Thoracic aorta (tissue), 2 donors: ENCODE measurements at regions not wholly inside any gene's neighbourhood (a gene's known extent, or its start where the extent isn't known, plus 50 kb on each side); places are given as distances from the start of the nearest gene placed in this dataset.

Experiments
- ATAC-seq: fragments of 150-250 bp; one replicate; pipeline ENCODE4 v1.8.0; 2017; ENCODE audit warnings: low read depth; ENCODE audit not compliant: insufficient number of reproducible peaks, low FRiP score
- DNase-seq: peaks from one replicate; pipeline ENCODE4 v3.0.0-alpha.2; 2020; ENCODE audit warnings: low spot score
- H3K27ac ChIP-seq, 2 donors: fragments of 200-600 bp; sonication (generic); 1 replicate in 1 of 2; 2 replicates in 1 of 2; pipeline ENCODE4 v1.5.1; 2016; ENCODE audit warnings: mild to moderate bottlenecking in 2 of 2, moderate library complexity in 2 of 2
- H3K27me3 ChIP-seq: fragments of 200-600 bp; sonication (generic); replicated peaks from 2 replicates; pipeline ENCODE4 v1.6.0; 2016; ENCODE audit warnings: mild to moderate bottlenecking; ENCODE audit not compliant: insufficient read depth
- H3K36me3 ChIP-seq: fragments of 200-600 bp; sonication (generic); one replicate; pipeline ENCODE4 v1.5.1; 2016
- H3K4me1 ChIP-seq, 2 donors: fragments of 200-600 bp; sonication (generic); 1 replicate in 1 of 2; 2 replicates in 1 of 2; pipeline versions ENCODE4 v1.5.1 to v1.6.0; 2016; ENCODE audit warnings: low read depth in 2 of 2, mild to moderate bottlenecking in 1 of 2; ENCODE audit not compliant: control insufficient read depth in 1 of 2
- H3K4me3 ChIP-seq: fragments of 200-600 bp; sonication (generic); 2 replicates; pipeline ENCODE4 v1.5.1; 2016; ENCODE audit warnings: mild to moderate bottlenecking
- H3K9me3 ChIP-seq: fragments of 200-600 bp; sonication (generic); 2 replicates; pipeline ENCODE4 v1.5.1; 2016
- TF ChIP-seq, protein P1 (sequence below): fragments of 200-600 bp; sonication (generic); IDR thresholded peaks from one replicate; pipeline ENCODE4 v1.5.1; 2019; ENCODE audit warnings: antibody characterized with exemption

DNA sequence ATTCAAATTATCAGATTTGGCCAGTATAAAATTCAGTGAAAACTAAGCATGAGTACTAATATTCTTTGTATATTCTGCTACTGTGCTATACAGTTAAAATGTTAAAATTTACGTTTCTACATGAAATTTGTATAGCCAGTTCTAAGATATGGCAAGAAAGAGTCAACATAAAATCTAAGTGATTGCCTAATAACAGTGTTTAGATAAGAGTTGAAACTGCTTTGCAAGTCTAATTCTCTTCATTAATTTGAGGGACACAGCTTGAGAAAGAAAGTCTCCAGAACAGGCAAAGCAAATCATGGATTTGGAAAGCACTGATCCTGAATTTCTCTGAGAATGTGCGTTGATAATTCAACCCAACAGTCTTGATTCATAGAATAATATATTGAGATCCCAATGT is 630.9 kb upstream of the USP24 start:
- Histone ChIP-seq H3K27ac (no peak overlapping the region), H3K9me3 (no peaks in the 10 kb centered on the region), H3K4me3 (no peak overlapping the region), H3K4me1 (no peaks in the 10 kb centered on the region), H3K27me3 (no peaks in the 10 kb centered on the region), H3K36me3 (no peaks in the 10 kb centered on the region)
- DNase-seq, result no peak
- TF ChIP-seq, protein P1, sequence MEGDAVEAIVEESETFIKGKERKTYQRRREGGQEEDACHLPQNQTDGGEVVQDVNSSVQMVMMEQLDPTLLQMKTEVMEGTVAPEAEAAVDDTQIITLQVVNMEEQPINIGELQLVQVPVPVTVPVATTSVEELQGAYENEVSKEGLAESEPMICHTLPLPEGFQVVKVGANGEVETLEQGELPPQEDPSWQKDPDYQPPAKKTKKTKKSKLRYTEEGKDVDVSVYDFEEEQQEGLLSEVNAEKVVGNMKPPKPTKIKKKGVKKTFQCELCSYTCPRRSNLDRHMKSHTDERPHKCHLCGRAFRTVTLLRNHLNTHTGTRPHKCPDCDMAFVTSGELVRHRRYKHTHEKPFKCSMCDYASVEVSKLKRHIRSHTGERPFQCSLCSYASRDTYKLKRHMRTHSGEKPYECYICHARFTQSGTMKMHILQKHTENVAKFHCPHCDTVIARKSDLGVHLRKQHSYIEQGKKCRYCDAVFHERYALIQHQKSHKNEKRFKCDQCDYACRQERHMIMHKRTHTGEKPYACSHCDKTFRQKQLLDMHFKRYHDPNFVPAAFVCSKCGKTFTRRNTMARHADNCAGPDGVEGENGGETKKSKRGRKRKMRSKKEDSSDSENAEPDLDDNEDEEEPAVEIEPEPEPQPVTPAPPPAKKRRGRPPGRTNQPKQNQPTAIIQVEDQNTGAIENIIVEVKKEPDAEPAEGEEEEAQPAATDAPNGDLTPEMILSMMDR, result no peak
- ATAC-seq, result no peak

DNA sequence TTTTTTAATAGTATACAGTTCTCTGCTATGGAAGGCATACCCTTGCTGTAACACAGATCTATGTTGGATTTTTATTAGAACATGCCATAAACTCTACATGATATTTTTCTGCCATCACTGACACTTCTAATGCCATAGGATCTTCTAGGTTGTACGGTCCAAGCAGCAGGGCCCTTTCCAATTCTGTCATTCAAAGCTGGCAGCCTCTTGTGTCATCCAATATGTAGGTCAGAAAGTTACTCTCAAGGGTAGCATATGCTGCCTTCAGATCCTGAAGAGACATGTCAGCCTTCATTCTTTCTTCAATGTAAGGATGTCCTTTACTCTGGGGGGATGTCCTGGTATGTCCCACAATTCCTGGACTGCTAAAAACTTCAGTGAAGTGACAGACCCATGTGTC is 629.2 kb upstream of the USP24 start:
- ATAC-seq (no peak), DNase-seq (no peak)
- H3K27me3 ChIP-seq, result no peaks in the 10 kb centered on the region
- no peaks in the 10 kb centered on the region for H3K4me1 ChIP-seq
- no peak overlapping the region for H3K27ac ChIP-seq
- no peak overlapping the region for H3K4me3 ChIP-seq
- no peaks in the 10 kb centered on the region for H3K36me3 ChIP-seq
- TF ChIP-seq, protein P1, result no peak
- H3K9me3 ChIP-seq, result no peaks in the 10 kb centered on the region

DNA sequence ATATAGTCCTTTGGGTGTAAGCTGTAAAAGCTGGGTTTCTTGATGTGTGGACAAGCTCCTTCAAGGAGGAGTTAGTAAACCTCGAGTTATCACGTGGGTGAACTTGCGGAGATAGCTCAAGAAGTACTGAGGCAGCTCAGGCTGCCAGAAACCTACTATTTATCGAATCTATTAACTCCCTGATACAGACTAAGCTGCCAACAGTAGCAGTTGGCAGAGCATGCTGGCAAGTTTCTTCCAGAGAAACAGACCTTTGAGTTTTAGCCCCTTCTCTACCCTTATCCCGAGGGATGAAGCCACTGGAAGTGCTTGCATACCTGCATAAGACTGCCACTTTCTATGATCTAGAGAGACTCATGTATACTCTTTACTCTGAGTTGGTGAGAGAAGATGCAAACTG is 624.5 kb upstream of the USP24 start:
- H3K4me1 ChIP-seq, result no peaks in the 10 kb centered on the region
- no peak overlapping the region for H3K27ac ChIP-seq
- H3K27me3 ChIP-seq, result no peaks in the 10 kb centered on the region
- TF ChIP-seq, protein P1, result no peak
- H3K4me3 ChIP-seq, result no peak overlapping the region
- no peak for ATAC-seq
- H3K36me3 ChIP-seq, result no peaks in the 10 kb centered on the region
- H3K9me3 ChIP-seq, result no peaks in the 10 kb centered on the region
- no peak for DNase-seq

- H3K4me1 ChIP-seq, result no peaks in the 10 kb centered on the region
- no peak overlapping the region for H3K4me3 ChIP-seq
- ATAC-seq (no peak), DNase-seq (no peak)
- no peaks in the 10 kb centered on the region for H3K9me3 ChIP-seq
- no peak overlapping the region for H3K27ac ChIP-seq
- no peaks in the 10 kb centered on the region for H3K36me3 ChIP-seq
- TF ChIP-seq, protein P1, result no peak
- no peaks in the 10 kb centered on the region for H3K27me3 ChIP-seq
These were observed 624.1 kb upstream of the USP24 start for GRCh38 chr1:55839221-55839620.

GRCh38 chr1:55836086-55836485 is 620.9 kb upstream of the USP24 start:
- H3K27me3 ChIP-seq, result no peaks in the 10 kb centered on the region
- H3K9me3 ChIP-seq, result no peaks in the 10 kb centered on the region
- DNase-seq, result no peak
- no peak for ATAC-seq
- TF ChIP-seq, protein P1, result no peak
- H3K36me3 ChIP-seq, result no peaks in the 10 kb centered on the region
- no peak overlapping the region for H3K4me3 ChIP-seq
- no peak overlapping the region for H3K27ac ChIP-seq
- no peaks in the 10 kb centered on the region for H3K4me1 ChIP-seq
